Ascending aorta (tissue), 2 donors: ENCODE measurements at regions not wholly inside any gene's neighbourhood (a gene's known extent, or its start where the extent isn't known, plus 50 kb on each side); places are given as distances from the start of the nearest gene placed in this dataset.

Experiments
- DNase-seq, 2 donors: peaks; one replicate each; pipeline ENCODE4 v3.0.0-alpha.2; 2019; ENCODE audit warnings: low spot score in 2 of 2
- H3K27ac ChIP-seq, 2 donors: fragments of 200-600 bp; sonication (generic); one replicate each; pipeline ENCODE4 v1.5.1; 2016 to 2017; ENCODE audit warnings: mild to moderate bottlenecking in 1 of 2
- H3K27me3 ChIP-seq: fragments of 200-600 bp; sonication (generic); one replicate; pipeline ENCODE4 v1.5.1; 2017
- H3K36me3 ChIP-seq, 2 donors: fragments of 200-600 bp; sonication (generic); one replicate each; pipeline ENCODE4 v1.5.1; 2016
- H3K4me1 ChIP-seq, 2 donors: fragments of 200-600 bp; sonication (generic); one replicate each; pipeline ENCODE4 v1.5.1; 2016 to 2017; ENCODE audit warnings: mild to moderate bottlenecking in 1 of 2
- H3K4me3 ChIP-seq, 2 donors: fragments of 200-600 bp; sonication (generic); one replicate each; pipeline ENCODE4 v1.5.1; 2016 to 2017; ENCODE audit warnings: mild to moderate bottlenecking in 1 of 2
- H3K9me3 ChIP-seq, 2 donors: fragments of 200-600 bp; sonication (generic); one replicate each; pipeline ENCODE4 v1.5.1; 2016
- intact Hi-C: fragments of 100-400 bp; cut with DNase I; formaldehyde crosslinking; loops from one replicate; pipeline ENCODE4 v1.15.1; 2023
- TF ChIP-seq, protein P1 (sequence below), 3 experiments: fragments of 200-600 bp in 2 of 3; fragments of 450-650 bp in 1 of 3; sonication (generic) in 2 of 3; IDR thresholded peaks; one replicate each; pipeline ENCODE4 v1.5.1; 2016 to 2019; ENCODE audit warnings: antibody characterized with exemption in 3 of 3, mild to moderate bottlenecking in 1 of 3, moderate library complexity in 1 of 3

DNA sequence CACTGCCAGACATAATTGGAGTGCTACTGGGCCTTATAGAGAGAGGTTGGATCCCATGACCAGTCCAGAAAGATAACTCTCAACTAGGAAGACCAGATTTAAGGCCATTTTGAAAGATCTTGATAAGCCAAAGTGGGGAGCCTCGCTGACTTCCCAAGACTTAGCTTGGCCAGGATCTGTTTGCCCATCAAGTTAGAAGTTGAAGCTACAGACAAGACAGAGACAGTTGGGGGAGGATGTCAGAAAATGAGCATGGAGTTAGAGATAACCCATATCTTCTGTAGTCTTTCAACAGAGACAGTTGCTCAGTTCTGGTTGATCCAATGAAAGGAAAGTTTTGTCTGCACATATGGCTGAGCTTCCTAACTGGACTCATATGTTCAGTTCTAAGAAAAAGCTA lies 267.4 kb downstream of the HS3ST3A1 start:
- TF ChIP-seq, protein P1, sequence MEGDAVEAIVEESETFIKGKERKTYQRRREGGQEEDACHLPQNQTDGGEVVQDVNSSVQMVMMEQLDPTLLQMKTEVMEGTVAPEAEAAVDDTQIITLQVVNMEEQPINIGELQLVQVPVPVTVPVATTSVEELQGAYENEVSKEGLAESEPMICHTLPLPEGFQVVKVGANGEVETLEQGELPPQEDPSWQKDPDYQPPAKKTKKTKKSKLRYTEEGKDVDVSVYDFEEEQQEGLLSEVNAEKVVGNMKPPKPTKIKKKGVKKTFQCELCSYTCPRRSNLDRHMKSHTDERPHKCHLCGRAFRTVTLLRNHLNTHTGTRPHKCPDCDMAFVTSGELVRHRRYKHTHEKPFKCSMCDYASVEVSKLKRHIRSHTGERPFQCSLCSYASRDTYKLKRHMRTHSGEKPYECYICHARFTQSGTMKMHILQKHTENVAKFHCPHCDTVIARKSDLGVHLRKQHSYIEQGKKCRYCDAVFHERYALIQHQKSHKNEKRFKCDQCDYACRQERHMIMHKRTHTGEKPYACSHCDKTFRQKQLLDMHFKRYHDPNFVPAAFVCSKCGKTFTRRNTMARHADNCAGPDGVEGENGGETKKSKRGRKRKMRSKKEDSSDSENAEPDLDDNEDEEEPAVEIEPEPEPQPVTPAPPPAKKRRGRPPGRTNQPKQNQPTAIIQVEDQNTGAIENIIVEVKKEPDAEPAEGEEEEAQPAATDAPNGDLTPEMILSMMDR (IDR thresholded peaks at IDR 0.05), result no peak
- intact Hi-C loops, result no loop called here
- no peaks in the 10 kb centered on the region for H3K4me1 ChIP-seq
- H3K36me3 ChIP-seq, result no peaks in the 10 kb centered on the region
- DNase-seq, result no peak
- no peak overlapping the region for H3K4me3 ChIP-seq
- no peak overlapping the region for H3K27ac ChIP-seq
- H3K27me3 ChIP-seq, result no peaks in the 10 kb centered on the region
- H3K9me3 ChIP-seq, result no peaks in the 10 kb centered on the region

DNA sequence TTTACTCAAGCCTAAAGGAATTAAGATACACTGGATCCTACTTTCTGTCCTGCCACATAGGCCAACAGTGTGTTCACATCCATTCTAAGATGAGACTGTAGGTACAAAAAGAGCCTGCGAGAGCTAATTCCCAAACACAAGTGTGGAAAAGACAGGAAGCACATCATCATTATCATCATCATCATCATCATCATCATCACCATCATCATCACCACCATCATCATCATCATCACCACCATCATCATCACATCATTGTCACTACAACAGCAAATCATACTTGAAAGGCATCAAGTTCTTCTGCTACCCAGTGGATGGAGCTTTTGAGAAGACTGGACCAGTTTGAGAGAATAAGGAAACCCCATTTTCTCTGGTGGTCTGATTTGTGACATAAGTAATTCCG lies 268.1 kb downstream of the HS3ST3A1 start:
- DNase-seq, result no peak
- Histone ChIP-seq H3K4me3 (no peak overlapping the region), H3K27me3 (no peaks in the 10 kb centered on the region), H3K4me1 (no peaks in the 10 kb centered on the region), H3K27ac (no peak overlapping the region), H3K36me3 (no peaks in the 10 kb centered on the region), H3K9me3 (no peaks in the 10 kb centered on the region)
- intact Hi-C loops, result no loop called here
- TF ChIP-seq, protein P1 (IDR thresholded peaks at IDR 0.05), result no peak

DNA sequence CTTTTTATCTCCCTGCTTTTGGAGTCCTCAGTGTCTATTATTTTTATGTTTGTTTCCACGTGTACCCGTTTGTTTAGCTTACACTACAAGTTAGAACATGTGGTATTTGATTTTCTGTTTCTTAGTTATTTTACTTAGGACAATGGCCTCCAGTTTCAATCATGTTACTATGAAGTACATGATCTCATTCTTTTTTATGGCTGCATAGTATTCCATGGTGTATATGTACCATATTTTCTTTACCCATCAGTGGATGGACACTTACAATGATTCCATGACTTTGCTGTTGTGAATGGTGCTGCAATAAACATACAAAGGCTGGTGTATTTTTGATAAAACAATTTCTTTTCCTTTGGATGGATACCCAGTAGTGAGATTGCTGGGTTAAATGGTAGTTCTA lies 269.5 kb downstream of the HS3ST3A1 start:
- Histone ChIP-seq H3K36me3 (no peaks in the 10 kb centered on the region), H3K4me3 (no peak overlapping the region), H3K27me3 (no peaks in the 10 kb centered on the region), H3K4me1 (no peaks in the 10 kb centered on the region), H3K27ac (no peak overlapping the region), H3K9me3 (no peaks in the 10 kb centered on the region)
- intact Hi-C loops, result no loop called here
- TF ChIP-seq, protein P1 (IDR thresholded peaks at IDR 0.05), result no peak
- no peak for DNase-seq

DNA sequence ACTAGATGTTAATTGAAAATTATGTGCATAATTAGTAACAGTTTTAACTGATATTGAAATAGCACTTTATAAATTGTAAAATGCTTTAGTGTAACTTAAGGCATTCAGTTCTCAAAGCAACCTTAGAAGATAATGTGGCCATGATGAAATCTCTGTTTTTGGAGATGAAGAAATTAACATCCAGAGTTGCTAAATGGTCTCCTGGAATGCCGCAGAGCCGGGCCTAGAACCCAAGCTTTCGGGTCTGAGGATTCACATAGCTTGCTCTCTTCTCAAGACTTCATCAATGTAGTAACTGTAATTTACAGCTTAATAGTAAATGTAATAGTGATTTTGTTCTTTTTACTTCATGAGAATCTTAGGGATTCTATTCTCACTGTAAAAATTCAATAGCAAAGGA lies 272.3 kb downstream of the HS3ST3A1 start:
- H3K36me3 ChIP-seq, result no peaks in the 10 kb centered on the region
- intact Hi-C loops, result no loop called here
- TF ChIP-seq, protein P1 (IDR thresholded peaks at IDR 0.05), result no peak
- no peak overlapping the region for H3K4me3 ChIP-seq
- no peaks in the 10 kb centered on the region for H3K9me3 ChIP-seq
- no peak for DNase-seq
- no peaks in the 10 kb centered on the region for H3K4me1 ChIP-seq
- H3K27me3 ChIP-seq, result no peaks in the 10 kb centered on the region
- no peak overlapping the region for H3K27ac ChIP-seq

DNA sequence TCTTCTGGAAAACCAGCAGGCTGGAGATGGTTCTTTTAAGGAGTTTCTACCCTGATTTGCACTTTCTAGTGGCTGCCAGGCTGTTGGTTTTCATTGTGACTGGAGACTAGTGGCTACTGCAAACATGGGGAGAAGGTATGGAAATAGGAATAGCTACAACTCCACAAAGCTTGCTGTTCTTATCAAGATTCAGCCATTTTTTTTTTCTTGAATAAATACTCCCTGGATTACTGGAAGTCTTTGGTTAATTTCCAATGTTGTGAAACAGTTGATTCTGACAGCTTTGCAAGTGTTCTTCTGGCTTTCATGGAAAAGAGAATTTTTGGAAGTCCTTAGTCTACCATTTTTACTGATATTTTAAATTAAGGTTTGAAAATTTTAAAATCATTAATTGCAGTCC lies 277.7 kb downstream of the HS3ST3A1 start:
- intact Hi-C loops, result no loop called here
- no peaks in the 10 kb centered on the region for H3K4me1 ChIP-seq
- H3K36me3 ChIP-seq, result no peaks in the 10 kb centered on the region
- no peak for DNase-seq
- H3K27me3 ChIP-seq, result no peaks in the 10 kb centered on the region
- TF ChIP-seq, protein P1 (IDR thresholded peaks at IDR 0.05), result no peak
- H3K9me3 ChIP-seq, result no peaks in the 10 kb centered on the region
- H3K27ac ChIP-seq, result no peak overlapping the region
- H3K4me3 ChIP-seq, result no peak overlapping the region

DNA sequence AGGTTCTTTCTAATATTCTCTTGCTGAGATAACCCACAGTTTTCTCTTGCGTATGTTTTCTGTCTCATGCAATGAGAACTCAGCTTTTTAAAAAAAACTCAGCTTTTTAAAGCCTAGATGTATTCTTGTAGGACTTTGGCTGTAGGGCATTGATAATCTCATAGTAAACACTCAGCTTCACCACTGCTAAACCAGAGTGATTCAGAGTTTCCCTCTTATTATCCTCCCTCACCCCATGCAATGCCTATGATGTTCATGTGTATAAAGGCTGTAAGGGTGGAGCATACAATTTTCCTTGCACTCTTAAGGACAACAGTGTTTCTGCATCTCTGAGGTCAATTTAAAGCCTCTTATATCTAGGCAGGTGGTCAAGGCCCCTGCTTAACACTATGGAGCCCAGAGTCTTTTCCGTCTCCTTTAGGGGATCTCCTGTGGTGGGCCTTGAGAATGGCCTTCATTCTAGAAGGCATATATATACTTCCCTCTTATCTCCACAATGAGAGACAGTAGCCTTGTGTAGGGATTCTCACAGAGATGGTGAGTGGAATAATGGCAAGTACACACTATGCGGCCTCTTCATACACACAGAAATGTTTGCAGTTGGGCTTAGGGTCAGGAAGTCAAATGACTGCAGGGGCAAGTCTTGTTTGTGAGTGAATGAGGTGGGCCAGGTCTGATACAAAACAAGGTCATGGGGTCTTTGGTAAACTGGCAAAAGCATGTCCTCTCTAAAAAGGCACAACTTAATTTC lies 279.6 kb downstream of the HS3ST3A1 start:
- intact Hi-C loops, result no loop called here
- no peaks in the 10 kb centered on the region for H3K27me3 ChIP-seq
- H3K9me3 ChIP-seq, result no peaks in the 10 kb centered on the region
- TF ChIP-seq, protein P1 (IDR thresholded peaks at IDR 0.05), result no peak
- H3K36me3 ChIP-seq, result no peaks in the 10 kb centered on the region
- H3K27ac ChIP-seq, result no peak overlapping the region
- no peak overlapping the region for H3K4me3 ChIP-seq
- no peak for DNase-seq
- H3K4me1 ChIP-seq, result no peaks in the 10 kb centered on the region
